Uterus (tissue), 3 donors: ENCODE measurements at regions not wholly inside any gene's neighbourhood (a gene's known extent, or its start where the extent isn't known, plus 50 kb on each side); places are given as distances from the start of the nearest gene placed in this dataset.

ENCODE experiments used
- DNase-seq, 2 donors: peaks; one replicate each; pipeline ENCODE4 v3.0.0-alpha.2; 2019 to 2020
- H3K27ac ChIP-seq, 2 donors: fragments of 200-600 bp; sonication (generic); 1 replicate in 1 of 2; 2 replicates in 1 of 2; pipeline ENCODE4 v1.5.1; 2016 to 2018
- H3K27me3 ChIP-seq, 2 donors: fragments of 200-600 bp; sonication (generic); one replicate each; pipeline ENCODE4 v1.5.1; 2018 to 2019; ENCODE audit warnings: control low read depth in 1 of 2
- H3K36me3 ChIP-seq, 2 donors: fragments of 200-600 bp; sonication (generic); one replicate each; pipeline ENCODE4 v1.5.1; 2019; ENCODE audit warnings: control low read depth in 1 of 2
- H3K4me1 ChIP-seq, 2 donors: fragments of 200-600 bp; sonication (generic); one replicate each; pipeline ENCODE4 v1.5.1; 2018 to 2019; ENCODE audit warnings: control low read depth in 1 of 2
- H3K4me3 ChIP-seq, 2 donors: fragments of 200-600 bp; sonication (generic); 1 replicate in 1 of 2; 2 replicates in 1 of 2; pipeline ENCODE4 v1.5.1; 2018 to 2019; ENCODE audit warnings: mild to moderate bottlenecking in 1 of 2
- H3K9me3 ChIP-seq, 2 donors: fragments of 200-600 bp; sonication (generic); one replicate each; pipeline ENCODE4 v1.5.1; 2019; ENCODE audit warnings: control low read depth in 1 of 2
- POLR2A ChIP-seq, 2 donors: fragments of 450-650 bp; IDR thresholded peaks; one replicate each; pipeline ENCODE4 v1.6.1; 2016; ENCODE audit warnings: antibody characterized with exemption in 2 of 2, mild to moderate bottlenecking in 1 of 2, moderate library complexity in 1 of 2
- intact Hi-C: fragments of 100-400 bp; cut with DNase I; formaldehyde crosslinking; loops from one replicate; pipeline ENCODE4 v1.15.1; 2023; ENCODE audit warnings: low total_unique reads
- TF ChIP-seq, protein P1 (sequence below), 4 experiments: fragments of 200-600 bp in 2 of 4; fragments of 450-650 bp in 2 of 4; sonication (generic) in 2 of 4; IDR thresholded peaks; one replicate each; pipeline ENCODE4 v1.5.1; 2016 to 2019; ENCODE audit warnings: antibody characterized with exemption in 4 of 4, mild to moderate bottlenecking in 2 of 4, moderate library complexity in 1 of 4
- donor health status: DM: yes; HTN: yes; CAD: no.

DNA sequence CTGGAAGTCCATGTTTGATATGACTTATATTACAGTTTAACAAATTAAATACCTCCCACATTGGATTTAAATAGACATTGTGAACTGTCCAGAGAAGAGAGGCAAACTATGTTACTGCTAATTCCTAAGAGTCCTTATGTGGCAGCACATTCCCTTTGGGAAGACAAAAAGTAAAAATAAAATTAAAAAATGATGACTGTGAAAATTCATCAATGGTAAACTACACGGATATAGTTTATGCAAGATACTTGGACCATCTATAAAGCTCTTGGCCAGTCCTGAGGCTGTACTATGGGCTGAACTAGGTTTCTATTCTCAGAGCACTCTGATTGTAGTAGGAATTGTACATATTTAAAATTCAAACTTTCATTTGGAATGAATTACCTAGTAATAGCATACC lies 206.4 kb downstream of the LRRK2 start:
- no peak for DNase-seq
- no peaks in the 10 kb centered on the region for H3K4me1 ChIP-seq
- H3K36me3 ChIP-seq, result no peaks in the 10 kb centered on the region
- intact Hi-C loops, result no loop called here
- no peak overlapping the region for H3K4me3 ChIP-seq
- no peak overlapping the region for H3K27ac ChIP-seq
- H3K27me3 ChIP-seq, result no peaks in the 10 kb centered on the region
- H3K9me3 ChIP-seq, result no peaks in the 10 kb centered on the region
- TF ChIP-seq POLR2A (IDR thresholded peaks at IDR 0.05), result no peak
- TF ChIP-seq, protein P1, sequence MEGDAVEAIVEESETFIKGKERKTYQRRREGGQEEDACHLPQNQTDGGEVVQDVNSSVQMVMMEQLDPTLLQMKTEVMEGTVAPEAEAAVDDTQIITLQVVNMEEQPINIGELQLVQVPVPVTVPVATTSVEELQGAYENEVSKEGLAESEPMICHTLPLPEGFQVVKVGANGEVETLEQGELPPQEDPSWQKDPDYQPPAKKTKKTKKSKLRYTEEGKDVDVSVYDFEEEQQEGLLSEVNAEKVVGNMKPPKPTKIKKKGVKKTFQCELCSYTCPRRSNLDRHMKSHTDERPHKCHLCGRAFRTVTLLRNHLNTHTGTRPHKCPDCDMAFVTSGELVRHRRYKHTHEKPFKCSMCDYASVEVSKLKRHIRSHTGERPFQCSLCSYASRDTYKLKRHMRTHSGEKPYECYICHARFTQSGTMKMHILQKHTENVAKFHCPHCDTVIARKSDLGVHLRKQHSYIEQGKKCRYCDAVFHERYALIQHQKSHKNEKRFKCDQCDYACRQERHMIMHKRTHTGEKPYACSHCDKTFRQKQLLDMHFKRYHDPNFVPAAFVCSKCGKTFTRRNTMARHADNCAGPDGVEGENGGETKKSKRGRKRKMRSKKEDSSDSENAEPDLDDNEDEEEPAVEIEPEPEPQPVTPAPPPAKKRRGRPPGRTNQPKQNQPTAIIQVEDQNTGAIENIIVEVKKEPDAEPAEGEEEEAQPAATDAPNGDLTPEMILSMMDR (IDR thresholded peaks at IDR 0.05), result no peak

DNA sequence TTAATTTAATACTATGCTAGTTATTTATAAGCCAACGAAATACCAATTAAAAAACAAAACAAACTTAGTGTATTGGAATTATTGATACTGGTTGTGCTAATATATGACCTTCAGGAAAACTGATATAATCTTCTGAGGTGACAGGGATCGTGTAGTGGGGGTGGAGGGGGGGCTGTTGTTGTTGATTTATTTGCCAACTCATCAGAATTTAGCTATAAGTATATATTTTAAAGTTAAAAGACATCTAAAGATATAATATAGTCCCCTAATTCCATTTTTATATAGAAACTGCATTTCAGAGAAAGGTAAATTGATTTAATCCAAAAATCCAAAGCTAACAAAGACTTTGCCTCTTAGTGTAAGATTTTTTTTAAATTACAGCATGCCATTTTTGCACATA lies 210.5 kb downstream of the LRRK2 start:
- Histone ChIP-seq H3K27ac (no peak overlapping the region), H3K27me3 (no peaks in the 10 kb centered on the region), H3K9me3 (no peaks in the 10 kb centered on the region), H3K4me3 (no peak overlapping the region), H3K36me3 (no peaks in the 10 kb centered on the region), H3K4me1 (no peaks in the 10 kb centered on the region)
- intact Hi-C loops, result no loop called here
- DNase-seq, result no peak
- TF ChIP-seq POLR2A (IDR thresholded peaks at IDR 0.05), result no peak
- TF ChIP-seq, protein P1 (IDR thresholded peaks at IDR 0.05), result no peak

- no peak overlapping the region for H3K4me3 ChIP-seq
These were observed 211.2 kb downstream of the LRRK2 start for GRCh38 chr12:40435951-40436350.

DNA sequence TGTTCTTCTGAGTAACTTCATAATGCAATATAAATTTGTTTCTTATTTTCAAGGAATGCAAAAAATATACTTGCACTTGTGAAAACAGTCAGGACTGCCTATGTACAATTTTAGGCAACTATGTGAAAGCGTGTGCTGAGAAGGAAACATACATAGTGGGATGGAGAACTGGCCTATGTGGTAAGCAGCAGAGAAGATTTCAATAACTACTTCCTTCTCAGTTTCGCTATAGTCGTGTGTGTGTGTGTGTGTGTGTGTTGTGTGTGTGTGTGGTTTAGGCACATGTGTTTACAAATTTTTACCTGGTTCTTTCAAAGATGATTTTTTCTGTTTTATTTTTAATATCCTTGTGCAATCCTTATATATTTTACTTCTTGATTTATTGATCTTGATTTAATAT lies 211.8 kb downstream of the LRRK2 start:
- TF ChIP-seq POLR2A (IDR thresholded peaks at IDR 0.05), result no peak
- TF ChIP-seq, protein P1 (IDR thresholded peaks at IDR 0.05), result no peak
- no peaks in the 10 kb centered on the region for H3K9me3 ChIP-seq
- intact Hi-C loops, result no loop called here
- no peak overlapping the region for H3K27ac ChIP-seq
- H3K4me1 ChIP-seq, result no peaks in the 10 kb centered on the region
- DNase-seq, result no peak
- no peaks in the 10 kb centered on the region for H3K36me3 ChIP-seq
- no peak overlapping the region for H3K4me3 ChIP-seq
- H3K27me3 ChIP-seq, result no peaks in the 10 kb centered on the region

More at GRCh38 chr12:40435951-40436350, 211.2 kb downstream of the LRRK2 start:
- TF ChIP-seq POLR2A (IDR thresholded peaks at IDR 0.05), result no peak
- TF ChIP-seq, protein P1 (IDR thresholded peaks at IDR 0.05), result no peak
- no peak for DNase-seq
- no peak overlapping the region for H3K27ac ChIP-seq
- no peaks in the 10 kb centered on the region for H3K36me3 ChIP-seq
- no peaks in the 10 kb centered on the region for H3K4me1 ChIP-seq
- H3K27me3 ChIP-seq, result no peaks in the 10 kb centered on the region
- intact Hi-C loops, result no loop called here
- no peaks in the 10 kb centered on the region for H3K9me3 ChIP-seq

- DNase-seq, result no peak
- intact Hi-C loops, result no loop called here
- H3K27ac ChIP-seq, result no peak overlapping the region
- H3K4me1 ChIP-seq, result no peaks in the 10 kb centered on the region
- TF ChIP-seq POLR2A (IDR thresholded peaks at IDR 0.05), result no peak
- TF ChIP-seq, protein P1 (IDR thresholded peaks at IDR 0.05), result no peak
- H3K4me3 ChIP-seq, result no peak overlapping the region
- H3K36me3 ChIP-seq, result no peaks in the 10 kb centered on the region
- no peaks in the 10 kb centered on the region for H3K27me3 ChIP-seq
- H3K9me3 ChIP-seq, result no peaks in the 10 kb centered on the region
These were observed 215.1 kb downstream of the LRRK2 start for GRCh38 chr12:40439771-40440492.
